ENCODE measurements at regions not wholly inside any gene's neighbourhood (a gene's known extent, or its start where the extent isn't known, plus 50 kb on each side); places are given as distances from the start of the nearest gene placed in this dataset.

DNA sequence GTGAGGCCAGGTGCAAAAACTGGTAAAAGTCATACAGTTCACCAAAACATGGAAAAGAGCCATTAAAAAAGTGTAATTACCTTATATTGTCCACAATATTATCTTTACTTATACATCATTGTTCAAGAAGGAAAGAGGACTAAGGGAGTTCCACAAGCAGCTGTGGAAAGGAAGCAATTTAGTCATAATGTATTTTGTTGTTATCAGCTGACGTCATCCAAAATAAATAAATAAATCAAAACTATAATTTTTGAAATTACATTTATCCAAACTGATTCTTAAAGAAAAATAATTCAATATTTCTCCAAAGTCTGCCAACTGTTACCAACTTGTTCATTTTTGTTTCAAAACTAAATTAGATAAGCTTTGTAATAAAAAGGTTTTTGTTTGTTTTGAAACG lies 256.1 kb upstream of the CNTNAP5 start:
- TF ChIP-seq, protein P1, sequence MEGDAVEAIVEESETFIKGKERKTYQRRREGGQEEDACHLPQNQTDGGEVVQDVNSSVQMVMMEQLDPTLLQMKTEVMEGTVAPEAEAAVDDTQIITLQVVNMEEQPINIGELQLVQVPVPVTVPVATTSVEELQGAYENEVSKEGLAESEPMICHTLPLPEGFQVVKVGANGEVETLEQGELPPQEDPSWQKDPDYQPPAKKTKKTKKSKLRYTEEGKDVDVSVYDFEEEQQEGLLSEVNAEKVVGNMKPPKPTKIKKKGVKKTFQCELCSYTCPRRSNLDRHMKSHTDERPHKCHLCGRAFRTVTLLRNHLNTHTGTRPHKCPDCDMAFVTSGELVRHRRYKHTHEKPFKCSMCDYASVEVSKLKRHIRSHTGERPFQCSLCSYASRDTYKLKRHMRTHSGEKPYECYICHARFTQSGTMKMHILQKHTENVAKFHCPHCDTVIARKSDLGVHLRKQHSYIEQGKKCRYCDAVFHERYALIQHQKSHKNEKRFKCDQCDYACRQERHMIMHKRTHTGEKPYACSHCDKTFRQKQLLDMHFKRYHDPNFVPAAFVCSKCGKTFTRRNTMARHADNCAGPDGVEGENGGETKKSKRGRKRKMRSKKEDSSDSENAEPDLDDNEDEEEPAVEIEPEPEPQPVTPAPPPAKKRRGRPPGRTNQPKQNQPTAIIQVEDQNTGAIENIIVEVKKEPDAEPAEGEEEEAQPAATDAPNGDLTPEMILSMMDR (conservative IDR thresholded peaks at IDR 0.05; ENCODE audit: low read depth in 2 of 2) = no peak
- TF ChIP-seq, protein P2, sequence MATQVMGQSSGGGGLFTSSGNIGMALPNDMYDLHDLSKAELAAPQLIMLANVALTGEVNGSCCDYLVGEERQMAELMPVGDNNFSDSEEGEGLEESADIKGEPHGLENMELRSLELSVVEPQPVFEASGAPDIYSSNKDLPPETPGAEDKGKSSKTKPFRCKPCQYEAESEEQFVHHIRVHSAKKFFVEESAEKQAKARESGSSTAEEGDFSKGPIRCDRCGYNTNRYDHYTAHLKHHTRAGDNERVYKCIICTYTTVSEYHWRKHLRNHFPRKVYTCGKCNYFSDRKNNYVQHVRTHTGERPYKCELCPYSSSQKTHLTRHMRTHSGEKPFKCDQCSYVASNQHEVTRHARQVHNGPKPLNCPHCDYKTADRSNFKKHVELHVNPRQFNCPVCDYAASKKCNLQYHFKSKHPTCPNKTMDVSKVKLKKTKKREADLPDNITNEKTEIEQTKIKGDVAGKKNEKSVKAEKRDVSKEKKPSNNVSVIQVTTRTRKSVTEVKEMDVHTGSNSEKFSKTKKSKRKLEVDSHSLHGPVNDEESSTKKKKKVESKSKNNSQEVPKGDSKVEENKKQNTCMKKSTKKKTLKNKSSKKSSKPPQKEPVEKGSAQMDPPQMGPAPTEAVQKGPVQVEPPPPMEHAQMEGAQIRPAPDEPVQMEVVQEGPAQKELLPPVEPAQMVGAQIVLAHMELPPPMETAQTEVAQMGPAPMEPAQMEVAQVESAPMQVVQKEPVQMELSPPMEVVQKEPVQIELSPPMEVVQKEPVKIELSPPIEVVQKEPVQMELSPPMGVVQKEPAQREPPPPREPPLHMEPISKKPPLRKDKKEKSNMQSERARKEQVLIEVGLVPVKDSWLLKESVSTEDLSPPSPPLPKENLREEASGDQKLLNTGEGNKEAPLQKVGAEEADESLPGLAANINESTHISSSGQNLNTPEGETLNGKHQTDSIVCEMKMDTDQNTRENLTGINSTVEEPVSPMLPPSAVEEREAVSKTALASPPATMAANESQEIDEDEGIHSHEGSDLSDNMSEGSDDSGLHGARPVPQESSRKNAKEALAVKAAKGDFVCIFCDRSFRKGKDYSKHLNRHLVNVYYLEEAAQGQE (IDR thresholded peaks at IDR 0.05; ENCODE audit: unreplicated experiment) = no peak
- TF ChIP-seq CREB1 (CRISPR knock-in tag; IDR thresholded peaks at IDR 0.05; ENCODE audit: low read depth) (no peak), EZH2 (IDR thresholded peaks at IDR 0.05; ENCODE audit: low read depth, unreplicated experiment) (no peak), POLR2AphosphoS5 (IDR thresholded peaks at IDR 0.05; ENCODE audit: low read depth) (no peak), EZH2phosphoT487 (IDR thresholded peaks at IDR 0.05; ENCODE audit: unreplicated experiment) (no peak), STAT1 (IDR thresholded peaks at IDR 0.05; ENCODE audit: unreplicated experiment) (no peak), JUNB (IDR thresholded peaks at IDR 0.05; ENCODE audit: unreplicated experiment) (no peak), NANOG (IDR thresholded peaks at IDR 0.05; ENCODE audit: borderline replicate concordance) (no peak), ZNF114 (CRISPR knock-in tag; IDR thresholded peaks at IDR 0.05) (no peak), ZNF331 (CRISPR knock-in tag; IDR thresholded peaks at IDR 0.05; ENCODE audit: low read depth) (no peak)
- TF ChIP-seq, protein P3, sequence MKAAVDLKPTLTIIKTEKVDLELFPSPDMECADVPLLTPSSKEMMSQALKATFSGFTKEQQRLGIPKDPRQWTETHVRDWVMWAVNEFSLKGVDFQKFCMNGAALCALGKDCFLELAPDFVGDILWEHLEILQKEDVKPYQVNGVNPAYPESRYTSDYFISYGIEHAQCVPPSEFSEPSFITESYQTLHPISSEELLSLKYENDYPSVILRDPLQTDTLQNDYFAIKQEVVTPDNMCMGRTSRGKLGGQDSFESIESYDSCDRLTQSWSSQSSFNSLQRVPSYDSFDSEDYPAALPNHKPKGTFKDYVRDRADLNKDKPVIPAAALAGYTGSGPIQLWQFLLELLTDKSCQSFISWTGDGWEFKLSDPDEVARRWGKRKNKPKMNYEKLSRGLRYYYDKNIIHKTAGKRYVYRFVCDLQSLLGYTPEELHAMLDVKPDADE (IDR thresholded peaks at IDR 0.05) = no peak

Measured in GM23338 (cell line).